H9 (cell line): ENCODE measurements at regions not wholly inside any gene's neighbourhood (a gene's known extent, or its start where the extent isn't known, plus 50 kb on each side); places are given as distances from the start of the nearest gene placed in this dataset.

Experiments used
- DNase-seq: peaks from one replicate; pipeline ENCODE4 v3.0.0-alpha.2; 2017
- H2AFZ ChIP-seq: one replicate; pipeline ENCODE4 v1.6.1; 2013; ENCODE audit warnings: mild to moderate bottlenecking, low read length, control low read depth, moderate library complexity
- H2AK5ac ChIP-seq: 2 replicates; pipeline ENCODE4 v1.6.1; 2013; ENCODE audit warnings: low read length, control low read depth, mixed read lengths; ENCODE audit not compliant: insufficient read length
- H2BK120ac ChIP-seq: one replicate; pipeline ENCODE4 v1.6.1; 2013; ENCODE audit warnings: low read depth, mild to moderate bottlenecking, low read length, control low read depth, inconsistent platforms; ENCODE audit not compliant: poor library complexity, severe bottlenecking
- H2BK12ac ChIP-seq: 2 replicates; pipeline ENCODE4 v1.6.1; 2013; ENCODE audit warnings: low read length, control low read depth, mixed read lengths, low read depth; ENCODE audit not compliant: insufficient read length
- H2BK15ac ChIP-seq: 2 replicates; pipeline ENCODE4 v1.6.1; 2013; ENCODE audit warnings: low read depth, low read length, control low read depth
- H2BK20ac ChIP-seq: one replicate; pipeline ENCODE4 v1.6.1; 2013; ENCODE audit warnings: low read depth, mild to moderate bottlenecking, low read length, control low read depth, inconsistent platforms; ENCODE audit not compliant: poor library complexity, severe bottlenecking
- H2BK5ac ChIP-seq: 2 replicates; pipeline ENCODE4 v1.6.1; 2013; ENCODE audit warnings: low read length, control low read depth, mixed read lengths; ENCODE audit not compliant: insufficient read length
- H3K14ac ChIP-seq: 2 replicates; pipeline ENCODE4 v1.6.1; 2013; ENCODE audit warnings: low read length, control low read depth; ENCODE audit not compliant: insufficient read depth
- H3K18ac ChIP-seq: 2 replicates; pipeline ENCODE4 v1.6.1; 2013; ENCODE audit warnings: low read depth, mild to moderate bottlenecking, mixed read lengths, low read length, control low read depth; ENCODE audit not compliant: insufficient read length
- H3K23ac ChIP-seq: 2 replicates; pipeline ENCODE4 v1.6.1; 2013; ENCODE audit warnings: low read length, control low read depth, mixed read lengths, low read depth; ENCODE audit not compliant: insufficient read length
- H3K23me2 ChIP-seq: 2 replicates; pipeline ENCODE4 v1.6.1; 2013; ENCODE audit warnings: low read depth, mild to moderate bottlenecking, mixed read lengths, low read length, control low read depth; ENCODE audit not compliant: insufficient read length, poor library complexity, severe bottlenecking
- H3K27ac ChIP-seq: 2 replicates; pipeline ENCODE4 v1.5.1; 2013; ENCODE audit warnings: low read length, control low read depth, mixed read lengths, low read depth; ENCODE audit not compliant: insufficient read length
- H3K27me3 ChIP-seq: 2 replicates; pipeline ENCODE4 v1.6.1; 2013; ENCODE audit warnings: low read length, control low read depth, inconsistent platforms; ENCODE audit not compliant: insufficient read depth
- H3K4ac ChIP-seq: 2 replicates; pipeline ENCODE4 v1.6.1; 2013; ENCODE audit warnings: low read depth, mild to moderate bottlenecking, control low read depth, inconsistent platforms, low read length, moderate library complexity
- H3K4me1 ChIP-seq: 2 replicates; pipeline ENCODE4 v1.6.1; 2013; ENCODE audit warnings: low read length, control low read depth, inconsistent platforms; ENCODE audit not compliant: insufficient read depth
- H3K4me2 ChIP-seq: 2 replicates; pipeline ENCODE4 v1.6.1; 2013; ENCODE audit warnings: low read length, control low read depth, mixed read lengths; ENCODE audit not compliant: insufficient read length, insufficient read depth
- H3K56ac ChIP-seq: 2 replicates; pipeline ENCODE4 v1.6.1; 2013; ENCODE audit warnings: low read depth, mild to moderate bottlenecking, mixed read lengths, low read length, control low read depth; ENCODE audit not compliant: insufficient read length
- H3K79me1 ChIP-seq: 2 replicates; pipeline ENCODE4 v1.6.1; 2013; ENCODE audit warnings: low read depth, mild to moderate bottlenecking, moderate library complexity, low read length, control low read depth, inconsistent platforms; ENCODE audit not compliant: insufficient read depth, poor library complexity, severe bottlenecking
- H3K79me2 ChIP-seq: 2 replicates; pipeline ENCODE4 v1.6.1; 2013; ENCODE audit warnings: low read length, control low read depth, inconsistent platforms; ENCODE audit not compliant: insufficient read depth
- H3K9ac ChIP-seq: 2 replicates; pipeline ENCODE4 v1.6.1; 2013; ENCODE audit warnings: low read length, control low read depth, mixed read lengths; ENCODE audit not compliant: insufficient read length; ENCODE audit errors: extremely low read depth
- H3K9me3 ChIP-seq: one replicate; pipeline ENCODE4 v1.6.1; 2013; ENCODE audit warnings: low read depth, low read length, inconsistent platforms; ENCODE audit not compliant: control insufficient read depth
- H3T11ph ChIP-seq: one replicate; pipeline ENCODE4 v1.6.1; 2013; ENCODE audit warnings: mild to moderate bottlenecking, low read length, control low read depth, inconsistent platforms
- H4K20me1 ChIP-seq: one replicate; pipeline ENCODE4 v1.6.1; 2013; ENCODE audit not compliant: control insufficient read depth, insufficient read length, insufficient read depth
- H4K5ac ChIP-seq: 2 replicates; pipeline ENCODE4 v1.6.1; 2013; ENCODE audit warnings: low read depth, mild to moderate bottlenecking, mixed read lengths, low read length, control low read depth; ENCODE audit not compliant: insufficient read length
- H4K8ac ChIP-seq: replicated peaks from 2 replicates; pipeline ENCODE4 v1.6.1; 2013; ENCODE audit warnings: low read length, control low read depth, mixed read lengths, low read depth; ENCODE audit not compliant: insufficient read length
- H4K91ac ChIP-seq: 2 replicates; pipeline ENCODE4 v1.6.1; 2013; ENCODE audit warnings: low read depth, mild to moderate bottlenecking, moderate library complexity, mixed read lengths, low read length, control low read depth; ENCODE audit not compliant: insufficient read length
- H3K27ac Mint-ChIP-seq, 3 experiments: 2 replicates in 2 of 3; 3 replicates in 1 of 3; pipeline ENCODE4 v1.8.0; 2020 to 2021; ENCODE audit warnings: mixed read lengths in 3 of 3, mild to moderate bottlenecking in 1 of 3, moderate library complexity in 1 of 3
- H3K27me3 Mint-ChIP-seq: 2 replicates; pipeline ENCODE4 v1.8.0; 2021; ENCODE audit warnings: low read depth, mild to moderate bottlenecking, moderate library complexity, mixed read lengths
- H3K36me3 Mint-ChIP-seq, 3 experiments: 2 replicates in 2 of 3; 3 replicates in 1 of 3; pipeline ENCODE4 v1.8.0; 2020 to 2021; ENCODE audit warnings: low read depth in 3 of 3, mixed read lengths in 3 of 3; ENCODE audit not compliant: insufficient read depth in 1 of 3
- H3K4me1 Mint-ChIP-seq, 2 experiments: 2 replicates each; pipeline ENCODE4 v1.8.0; 2020; ENCODE audit warnings: mixed read lengths in 2 of 2
- H3K4me3 Mint-ChIP-seq, 2 experiments: 2 replicates in 1 of 2; 3 replicates in 1 of 2; pipeline ENCODE4 v1.8.0; 2020 to 2021; ENCODE audit warnings: mild to moderate bottlenecking in 2 of 2, mixed read lengths in 2 of 2, moderate library complexity in 1 of 2
- H3K9me3 Mint-ChIP-seq, 2 experiments: 2 replicates in 1 of 2; 3 replicates in 1 of 2; pipeline ENCODE4 v1.8.0; 2020; ENCODE audit warnings: mild to moderate bottlenecking in 2 of 2, mixed read lengths in 2 of 2, moderate library complexity in 1 of 2
- CTCF ChIP-seq: fragments of 200-600 bp; sonication (generic); conservative IDR thresholded peaks from 3 replicates; pipeline ENCODE4 v1.8.0; 2021; ENCODE audit warnings: antibody characterized with exemption, mild to moderate bottlenecking
- WGBS: extraction: QIAGEN DNeasy Blood & Tissue Kit; methylation state at CpG from one replicate; pipeline ENCODE4 v1.1.7; 2013; ENCODE audit warnings: missing lambda C conversion rate, low lambda C conversion rate, mixed read lengths; ENCODE audit not compliant: insufficient read length; ENCODE audit errors: extremely low coverage; 5-methylcytosine and 5-hydroxymethylcytosine counted together

- Histone ChIP-seq H3K4me2 (peak overlapping the region; percentile 30), H3K9me3 (no peaks in the 10 kb centered on the region), H3K18ac (no peak overlapping the region), H3K4ac (no peak overlapping the region), H3T11ph (no peak overlapping the region), H4K91ac (no peak overlapping the region), H2AFZ (no peak overlapping the region), H3K79me2 (no peaks in the 10 kb centered on the region), H4K8ac (no peak overlapping the region), H2BK5ac (no peak overlapping the region), H2BK20ac (no peak overlapping the region), H3K9ac (no peak overlapping the region), H3K14ac (no peak overlapping the region), H3K23ac (no peak overlapping the region), H3K23me2 (no peaks in the 10 kb centered on the region), H4K20me1 (no peaks in the 10 kb centered on the region), H4K5ac (no peak overlapping the region), H2AK5ac (no peak overlapping the region), H3K4me1 (peaks cover 12% of the 10 kb centered on the region; the same call in 1 of the 2 replicates), H3K79me1 (no peaks in the 10 kb centered on the region), H2BK120ac (no peak overlapping the region), H2BK12ac (no peak overlapping the region), H3K27ac (no peak overlapping the region), H2BK15ac (no peak overlapping the region), H3K27me3 (no peaks in the 10 kb centered on the region), H3K56ac (no peak overlapping the region)
- TF ChIP-seq CTCF = no peak
- H3K27ac Mint-ChIP-seq = peak overlapping the region; percentile 9 to 55 (median 17); a peak in 3 of 7 replicates
- peaks cover 33 to 34% of the 10 kb centered on the region in 2 experiments for H3K4me1 Mint-ChIP-seq
- H3K36me3 Mint-ChIP-seq = peaks cover 12 to 25% (median 21%) of the 10 kb centered on the region in 3 experiments; a peak in 6 of 7 replicates
- no CpG with 5 or more reads among the region's 2 CpGs for WGBS
- peaks cover 20 to 23% of the 10 kb centered on the region in 2 experiments for H3K9me3 Mint-ChIP-seq
- no peaks in the 10 kb centered on the region for H3K27me3 Mint-ChIP-seq
- DNase-seq = no peak
- peak overlapping the region; percentile 2 to 44; a peak in 3 of 5 replicates for H3K4me3 Mint-ChIP-seq
These were observed 149.7 kb downstream of the CAAP1 start for GRCh38 chr9:26742828-26743476.
